H7 (cell line): ENCODE measurements at regions not wholly inside any gene's neighbourhood (a gene's known extent, or its start where the extent isn't known, plus 50 kb on each side); places are given as distances from the start of the nearest gene placed in this dataset.

ENCODE experiments used
- DNase-seq: peaks from one replicate; pipeline ENCODE4 v3.0.0; 2012
- H3K27me3 ChIP-seq: 2 replicates; pipeline ENCODE4 v1.6.0; 2011; ENCODE audit warnings: mild to moderate bottlenecking, low read length; ENCODE audit not compliant: control insufficient read depth, insufficient read depth
- H3K36me3 ChIP-seq: replicated peaks from 2 replicates; pipeline ENCODE4 v1.5.1; 2011; ENCODE audit warnings: low read length; ENCODE audit not compliant: control insufficient read depth, insufficient read depth
- H3K4me3 ChIP-seq: 2 replicates; pipeline ENCODE4 v1.5.1; 2011; ENCODE audit warnings: low read depth, mild to moderate bottlenecking, control low read depth, low read length, moderate library complexity; ENCODE audit not compliant: insufficient read depth

GRCh38 chr14:83128783-83129182 lies 1595.1 kb upstream of the SEL1L start:
- Histone ChIP-seq H3K27me3 (no peaks in the 10 kb centered on the region), H3K4me3 (no peak overlapping the region), H3K36me3 (no peaks in the 10 kb centered on the region)
- DNase-seq, result no peak

- DNase-seq, result no peak
- H3K27me3 ChIP-seq, result no peaks in the 10 kb centered on the region
- no peaks in the 10 kb centered on the region for H3K36me3 ChIP-seq
- H3K4me3 ChIP-seq, result no peak overlapping the region
Observed at GRCh38 chr14:83129496-83129895, 1595.8 kb upstream of the SEL1L start.

- Histone ChIP-seq H3K4me3 (no peak overlapping the region), H3K36me3 (no peaks in the 10 kb centered on the region), H3K27me3 (no peaks in the 10 kb centered on the region)
- DNase-seq, result peak; percentile 1
Observed at GRCh38 chr14:83133981-83134645, 1600.5 kb upstream of the SEL1L start.

- DNase-seq, result no peak
- no peaks in the 10 kb centered on the region for H3K27me3 ChIP-seq
- no peaks in the 10 kb centered on the region for H3K36me3 ChIP-seq
- no peak overlapping the region for H3K4me3 ChIP-seq
Observed at GRCh38 chr14:83140756-83141155, 1607.1 kb upstream of the SEL1L start.

GRCh38 chr14:83147006-83147405 lies 1613.4 kb upstream of the SEL1L start:
- no peak for DNase-seq
- no peak overlapping the region for H3K4me3 ChIP-seq
- no peaks in the 10 kb centered on the region for H3K27me3 ChIP-seq
- H3K36me3 ChIP-seq, result no peaks in the 10 kb centered on the region

GRCh38 chr14:83151571-83151970 lies 1617.9 kb upstream of the SEL1L start:
- no peak overlapping the region for H3K4me3 ChIP-seq
- no peaks in the 10 kb centered on the region for H3K27me3 ChIP-seq
- H3K36me3 ChIP-seq, result no peaks in the 10 kb centered on the region
- DNase-seq, result no peak

GRCh38 chr14:83153081-83153480 lies 1619.4 kb upstream of the SEL1L start:
- Histone ChIP-seq H3K27me3 (no peaks in the 10 kb centered on the region), H3K4me3 (no peak overlapping the region), H3K36me3 (no peaks in the 10 kb centered on the region)
- DNase-seq, result no peak

- no peak overlapping the region for H3K4me3 ChIP-seq
- no peaks in the 10 kb centered on the region for H3K27me3 ChIP-seq
- H3K36me3 ChIP-seq, result no peaks in the 10 kb centered on the region
- no peak for DNase-seq
Observed at GRCh38 chr14:83162361-83162929, 1628.8 kb upstream of the SEL1L start.

- Histone ChIP-seq H3K27me3 (no peaks in the 10 kb centered on the region), H3K36me3 (no peaks in the 10 kb centered on the region), H3K4me3 (no peak overlapping the region)
- no peak for DNase-seq
Observed at GRCh38 chr14:83163016-83163415, 1629.4 kb upstream of the SEL1L start.

GRCh38 chr14:83164016-83164415 lies 1630.4 kb upstream of the SEL1L start:
- Histone ChIP-seq H3K27me3 (no peaks in the 10 kb centered on the region), H3K36me3 (no peaks in the 10 kb centered on the region), H3K4me3 (no peak overlapping the region)
- DNase-seq, result no peak

- no peaks in the 10 kb centered on the region for H3K36me3 ChIP-seq
- no peak for DNase-seq
- no peak overlapping the region for H3K4me3 ChIP-seq
- H3K27me3 ChIP-seq, result no peaks in the 10 kb centered on the region
Observed at GRCh38 chr14:83164591-83164990, 1630.9 kb upstream of the SEL1L start.

- H3K4me3 ChIP-seq, result no peak overlapping the region
- no peak for DNase-seq
Observed at GRCh38 chr14:83170165-83170564, 1636.5 kb upstream of the SEL1L start.

GRCh38 chr14:83171761-83172160 lies 1638.1 kb upstream of the SEL1L start:
- Histone ChIP-seq H3K36me3 (no peaks in the 10 kb centered on the region), H3K27me3 (no peaks in the 10 kb centered on the region), H3K4me3 (no peak overlapping the region)
- no peak for DNase-seq

More at GRCh38 chr14:83170165-83170564, 1636.5 kb upstream of the SEL1L start:
- Histone ChIP-seq H3K36me3 (no peaks in the 10 kb centered on the region), H3K27me3 (no peaks in the 10 kb centered on the region)

- Histone ChIP-seq H3K27me3 (no peaks in the 10 kb centered on the region), H3K36me3 (no peaks in the 10 kb centered on the region), H3K4me3 (no peak overlapping the region)
- DNase-seq, result no peak
Observed at GRCh38 chr14:83172363-83172762, 1638.7 kb upstream of the SEL1L start.

- Histone ChIP-seq H3K36me3 (no peaks in the 10 kb centered on the region), H3K27me3 (no peaks in the 10 kb centered on the region), H3K4me3 (no peak overlapping the region)
- no peak for DNase-seq
Observed at GRCh38 chr14:83173687-83174086, 1640.0 kb upstream of the SEL1L start.

GRCh38 chr14:83184531-83184930 lies 1650.9 kb upstream of the SEL1L start:
- no peak for DNase-seq
- H3K4me3 ChIP-seq, result no peak overlapping the region
- no peaks in the 10 kb centered on the region for H3K36me3 ChIP-seq
- no peaks in the 10 kb centered on the region for H3K27me3 ChIP-seq
